K562 (cell line): ENCODE measurements at regions not wholly inside any gene's neighbourhood (a gene's known extent, or its start where the extent isn't known, plus 50 kb on each side); places are given as distances from the start of the nearest gene placed in this dataset.

ENCODE experiments used
- ATAC-seq: fragments of 200-7000 bp; cut with Tn5 transposase; 3 replicates; pipeline ENCODE4 v1.9.1; 2020; ENCODE audit warnings: moderate library complexity
- BruUV-seq: library from RNA; stranded (reverse); fragments of 400-500 nt; replicated peaks from 2 replicates; lab custom pipeline; 2021; lab: Mats Ljungman, UMichigan
- CTCF ChIA-PET: fragments of 300-600 bp; formaldehyde crosslinking; extraction: SDS; loops from one replicate; lab custom pipeline; 2021; ENCODE audit warnings: low intra/inter-chr PET ratio; lab: Yijun Ruan, JAX
- POLR2A ChIA-PET: fragments of 300-600, 350-650 bp; sonication (Branson Sonifier 250); formaldehyde crosslinking; extraction: SDS; loops from one replicate; lab custom pipeline; 2021; ENCODE audit warnings: antibody characterized with exemption, inconsistent platforms; lab: Yijun Ruan, JAX
- DNase-seq, 4 experiments: peaks; one replicate each; pipeline versions ENCODE4 v3.0.0 to v3.0.0-alpha.2; 2011 to 2018; ENCODE audit warnings: low spot score in 3 of 4, mixed read lengths in 3 of 4; ENCODE audit errors: extremely low read depth in 1 of 4
- FAIRE-seq: peaks from 2 replicates; lab custom pipeline; 2011; peaks lifted over from hg19 to GRCh38; lab: Jason Lieb, UNC
- H2AFZ ChIP-seq: 2 replicates; pipeline ENCODE4 v1.6.0; 2011; ENCODE audit warnings: low read depth, low read length, control low read depth, inconsistent platforms
- H3K27ac ChIP-seq: fragments of 200-600 bp; 3 replicates; pipeline ENCODE4 v1.8.0; 2011; ENCODE audit warnings: low read depth, mild to moderate bottlenecking, control low read depth, inconsistent platforms, low read length, moderate library complexity, mixed read lengths; ENCODE audit errors: extremely low read depth
- H3K27me3 ChIP-seq, 2 experiments: fragments of 300-600 bp in 1 of 2; 2 replicates in 1 of 2; 3 replicates in 1 of 2; pipeline versions ENCODE4 v1.6.0 to v1.8.0; 2011; ENCODE audit warnings: inconsistent platforms in 2 of 2, low read length in 2 of 2, mild to moderate bottlenecking in 1 of 2, mixed read lengths in 1 of 2, moderate library complexity in 1 of 2; ENCODE audit not compliant: control insufficient read depth in 2 of 2, insufficient read depth in 2 of 2
- H3K36me3 ChIP-seq: fragments of 300-600 bp; 3 replicates; pipeline ENCODE4 v1.8.0; 2011; ENCODE audit warnings: mild to moderate bottlenecking, low read length, inconsistent platforms; ENCODE audit not compliant: control insufficient read depth, insufficient read depth
- H3K4me1 ChIP-seq, 2 experiments: fragments of 200-600 bp in 1 of 2; replicated peaks in 1 of 2; 2 replicates in 1 of 2; 3 replicates in 1 of 2; pipeline versions ENCODE4 v1.5.1 to v1.8.0; 2011; ENCODE audit warnings: inconsistent platforms in 2 of 2, low read length in 2 of 2, mild to moderate bottlenecking in 1 of 2, mixed read lengths in 1 of 2, moderate library complexity in 1 of 2; ENCODE audit not compliant: control insufficient read depth in 2 of 2, insufficient read depth in 2 of 2
- H3K4me2 ChIP-seq: 2 replicates; pipeline ENCODE4 v1.6.1; 2011; ENCODE audit warnings: low read length, control low read depth, inconsistent platforms, mixed read lengths; ENCODE audit not compliant: insufficient read depth
- H3K4me3 ChIP-seq: fragments of 200-600 bp; sonication (generic), shearing (Covaris generic); 2 replicates; pipeline ENCODE4 v1.5.1; 2016; ENCODE audit warnings: control low read depth, inconsistent platforms
- H3K79me2 ChIP-seq: fragments of 200-600 bp; 3 replicates; pipeline ENCODE4 v1.8.0; 2011; ENCODE audit warnings: low read length, inconsistent platforms; ENCODE audit not compliant: control insufficient read depth, insufficient read depth
- H3K9ac ChIP-seq, 2 experiments: 2 replicates each; pipeline versions ENCODE4 v1.6.0 to v1.6.1; 2011; ENCODE audit warnings: low read depth in 2 of 2, low read length in 2 of 2, control low read depth in 1 of 2, inconsistent platforms in 1 of 2, mild to moderate bottlenecking in 1 of 2, mixed read lengths in 1 of 2; ENCODE audit not compliant: insufficient read depth in 1 of 2
- H3K9me1 ChIP-seq: one replicate; pipeline ENCODE4 v1.6.0; 2011; ENCODE audit warnings: inconsistent platforms, mild to moderate bottlenecking, low read length, moderate library complexity; ENCODE audit not compliant: control insufficient read depth, insufficient read depth
- H3K9me3 ChIP-seq: replicated peaks from 2 replicates; pipeline ENCODE4 v1.5.1; 2011; ENCODE audit warnings: low read depth, low read length, inconsistent platforms; ENCODE audit not compliant: control insufficient read depth, insufficient read depth
- H4K20me1 ChIP-seq: replicated peaks from 2 replicates; pipeline ENCODE4 v1.6.1; 2011; ENCODE audit warnings: low read length, inconsistent platforms, mixed read lengths; ENCODE audit not compliant: control insufficient read depth, insufficient read depth
- ESRRB ChIP-seq: fragments of 250-450 bp; sonication (Bioruptor Pico); IDR thresholded peaks from 2 replicates; pipeline ENCODE4 v1.5.0; 2020; ENCODE audit warnings: mild to moderate bottlenecking, moderate library complexity, borderline replicate concordance
- NBN ChIP-seq: fragments of 450-650 bp; IDR thresholded peaks from 2 replicates; pipeline ENCODE4 v1.6.1; 2016; ENCODE audit warnings: low read depth, mild to moderate bottlenecking
- NFATC3 ChIP-seq: fragments of 450-650 bp; IDR thresholded peaks from 2 replicates; pipeline ENCODE4 v1.6.1; 2017; ENCODE audit warnings: mild to moderate bottlenecking
- NFYB ChIP-seq: IDR thresholded peaks from 2 replicates; pipeline ENCODE4 v1.6.1; 2011; ENCODE audit warnings: mild to moderate bottlenecking, moderate library complexity; ENCODE audit not compliant: insufficient read length; ENCODE audit errors: extremely low read depth
- PCBP1 ChIP-seq: fragments of 200-400 bp; formaldehyde crosslinking; IDR thresholded peaks from 2 replicates; pipeline ENCODE4 v1.6.1; 2018; ENCODE audit warnings: mild to moderate bottlenecking, low read depth, low read length; ENCODE audit not compliant: poor library complexity, severe bottlenecking
- SMARCE1 ChIP-seq: fragments of 450-650 bp; IDR thresholded peaks from 2 replicates; pipeline ENCODE4 v1.7.1; 2016; ENCODE audit warnings: mild to moderate bottlenecking
- TCF7 ChIP-seq: sonication (generic); IDR thresholded peaks from 2 replicates; pipeline ENCODE4 v1.6.1; 2016; ENCODE audit warnings: antibody characterized with exemption, borderline replicate concordance
- WGBS: fragments of 100-300 bp; shearing (Covaris generic); methylation state at CpG from one replicate; pipeline ENCODE4 v1.1.6; 2016; ENCODE audit warnings: low coverage, mixed read lengths; ENCODE audit not compliant: insufficient coverage; ENCODE audit errors: missing lambda C conversion rate; 5-methylcytosine and 5-hydroxymethylcytosine counted together
- in situ Hi-C: fragments of 300-500 bp; cut with MboI; formaldehyde crosslinking; loops from 4 replicates; pipeline ENCODE4 v1.15.0; 2018; ENCODE audit warnings: inconsistent platforms, mixed read lengths
- intact Hi-C: fragments of 100-400 bp; cut with micrococcal nuclease; formaldehyde crosslinking; loops from 2 replicates; pipeline ENCODE4 v1.14.2; 2022
- TF ChIP-seq, protein P1 (sequence below): sonication (generic); formaldehyde crosslinking; IDR thresholded peaks from 2 replicates; pipeline ENCODE4 v1.8.1; 2023; ENCODE audit warnings: missing genetic modification reagents, mild to moderate bottlenecking, borderline replicate concordance

DNA sequence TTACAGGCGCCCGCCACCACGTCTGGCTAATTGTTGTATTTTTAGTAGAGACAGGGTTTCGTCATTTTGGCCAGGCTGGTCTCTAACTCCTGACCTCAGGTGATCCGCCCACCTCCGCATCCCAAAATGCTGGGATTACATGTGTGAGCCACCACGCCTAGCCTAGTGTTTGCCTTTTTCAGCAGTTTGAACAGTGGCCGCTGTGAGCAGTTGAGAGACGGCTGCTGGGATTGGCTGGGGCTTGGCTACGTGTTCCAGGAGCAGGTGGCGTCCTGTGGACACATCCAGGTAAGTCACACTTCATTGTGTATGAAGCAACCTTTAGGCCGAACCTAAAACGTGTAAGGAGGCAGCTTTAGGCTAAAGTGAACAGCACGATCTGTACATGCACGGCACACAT is 231.8 kb upstream of the PITRM1 start (continued):
- TF ChIP-seq, protein P1, sequence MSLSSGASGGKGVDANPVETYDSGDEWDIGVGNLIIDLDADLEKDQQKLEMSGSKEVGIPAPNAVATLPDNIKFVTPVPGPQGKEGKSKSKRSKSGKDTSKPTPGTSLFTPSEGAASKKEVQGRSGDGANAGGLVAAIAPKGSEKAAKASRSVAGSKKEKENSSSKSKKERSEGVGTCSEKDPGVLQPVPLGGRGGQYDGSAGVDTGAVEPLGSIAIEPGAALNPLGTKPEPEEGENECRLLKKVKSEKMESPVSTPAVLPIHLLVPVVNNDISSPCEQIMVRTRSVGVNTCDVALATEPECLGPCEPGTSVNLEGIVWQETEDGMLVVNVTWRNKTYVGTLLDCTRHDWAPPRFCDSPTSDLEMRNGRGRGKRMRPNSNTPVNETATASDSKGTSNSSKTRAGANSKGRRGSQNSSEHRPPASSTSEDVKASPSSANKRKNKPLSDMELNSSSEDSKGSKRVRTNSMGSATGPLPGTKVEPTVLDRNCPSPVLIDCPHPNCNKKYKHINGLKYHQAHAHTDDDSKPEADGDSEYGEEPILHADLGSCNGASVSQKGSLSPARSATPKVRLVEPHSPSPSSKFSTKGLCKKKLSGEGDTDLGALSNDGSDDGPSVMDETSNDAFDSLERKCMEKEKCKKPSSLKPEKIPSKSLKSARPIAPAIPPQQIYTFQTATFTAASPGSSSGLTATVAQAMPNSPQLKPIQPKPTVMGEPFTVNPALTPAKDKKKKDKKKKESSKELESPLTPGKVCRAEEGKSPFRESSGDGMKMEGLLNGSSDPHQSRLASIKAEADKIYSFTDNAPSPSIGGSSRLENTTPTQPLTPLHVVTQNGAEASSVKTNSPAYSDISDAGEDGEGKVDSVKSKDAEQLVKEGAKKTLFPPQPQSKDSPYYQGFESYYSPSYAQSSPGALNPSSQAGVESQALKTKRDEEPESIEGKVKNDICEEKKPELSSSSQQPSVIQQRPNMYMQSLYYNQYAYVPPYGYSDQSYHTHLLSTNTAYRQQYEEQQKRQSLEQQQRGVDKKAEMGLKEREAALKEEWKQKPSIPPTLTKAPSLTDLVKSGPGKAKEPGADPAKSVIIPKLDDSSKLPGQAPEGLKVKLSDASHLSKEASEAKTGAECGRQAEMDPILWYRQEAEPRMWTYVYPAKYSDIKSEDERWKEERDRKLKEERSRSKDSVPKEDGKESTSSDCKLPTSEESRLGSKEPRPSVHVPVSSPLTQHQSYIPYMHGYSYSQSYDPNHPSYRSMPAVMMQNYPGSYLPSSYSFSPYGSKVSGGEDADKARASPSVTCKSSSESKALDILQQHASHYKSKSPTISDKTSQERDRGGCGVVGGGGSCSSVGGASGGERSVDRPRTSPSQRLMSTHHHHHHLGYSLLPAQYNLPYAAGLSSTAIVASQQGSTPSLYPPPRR (CRISPR knock-in tag): no peak
- TF ChIP-seq ESRRB (CRISPR knock-in tag) (no peak), NFATC3 (no peak)
- TF ChIP-seq, all 486 proteins: peak for 0

DNA sequence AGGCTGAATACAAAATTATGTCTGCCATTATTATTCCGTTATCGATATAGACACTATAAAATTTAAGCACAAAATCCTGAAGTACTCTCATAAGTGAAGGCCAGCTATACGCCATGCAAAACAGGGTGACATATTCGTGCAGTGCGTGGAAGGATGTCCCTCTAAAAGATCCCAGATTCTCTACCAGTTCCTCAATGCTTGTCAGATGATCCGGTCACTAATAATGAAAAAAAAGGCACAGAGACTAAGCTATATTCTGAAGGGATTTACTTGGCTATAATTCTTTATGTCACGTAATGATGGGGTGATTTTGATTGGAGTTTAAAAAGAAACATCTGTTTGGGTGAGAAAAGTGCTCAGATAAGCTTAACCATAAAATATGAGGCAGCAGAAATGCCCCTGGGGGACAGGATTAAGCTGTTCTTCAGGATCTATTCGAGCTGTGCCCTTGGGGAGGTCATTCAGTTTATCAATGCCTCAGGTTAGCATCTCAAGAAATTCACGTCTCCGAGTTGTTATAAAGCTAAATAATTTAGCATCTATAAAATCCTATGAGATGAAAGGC is 229.7 kb upstream of the PITRM1 start:
- no peak for FAIRE-seq
- WGBS: 10% methylated on average over 10 of the region's 10 CpGs
- H2AFZ ChIP-seq: no peak overlapping the region
- no peaks in the 10 kb centered on the region; the same call in 1 of the 2 replicates for H4K20me1 ChIP-seq
- intact Hi-C loops: no loop called here
- no peak overlapping the region for H3K9ac ChIP-seq
- no peaks in the 10 kb centered on the region for H3K79me2 ChIP-seq
- H3K4me3 ChIP-seq: no peak overlapping the region
- ATAC-seq: no peak
- BruUV-seq: no TSS peak
- POLR2A ChIA-PET: no interaction called here
- no peaks in the 10 kb centered on the region for H3K9me3 ChIP-seq
- no peaks in the 10 kb centered on the region for H3K9me1 ChIP-seq
- H3K4me1 ChIP-seq: peaks cover 0 to 5% of the 10 kb centered on the region in 2 experiments; a peak in 2 of 5 replicates
- no peak overlapping the region for H3K4me2 ChIP-seq
- TF ChIP-seq TCF7 (no peak), SMARCE1 (no peak), NFYB (no peak), NBN (no peak), PCBP1 (no peak)
- TF ChIP-seq, all 486 proteins: peak for 0
- Histone ChIP-seq H3K27ac (no peak overlapping the region), H3K36me3 (no peaks in the 10 kb centered on the region), H3K27me3 (peaks cover 6 to 18% of the 10 kb centered on the region in 2 experiments)
- in situ Hi-C loops: no loop called here
- DNase-seq: no peak
- CTCF ChIA-PET: no interaction called here
